ENCODE measurements at regions not wholly inside any gene's neighbourhood (a gene's known extent, or its start where the extent isn't known, plus 50 kb on each side); places are given as distances from the start of the nearest gene placed in this dataset.

GRCh38 chr1:60298290-60298689 lies 224.7 kb upstream of the C1orf87 start:
- no peak for TF ChIP-seq REST (IDR thresholded peaks at IDR 0.05)
- no peak for TF ChIP-seq CTCF (IDR thresholded peaks at IDR 0.05; ENCODE audit: low read depth, low read length, missing input control)
- no peak for TF ChIP-seq FOXA1 (IDR thresholded peaks at IDR 0.05)
- TF ChIP-seq ZBTB33 (IDR thresholded peaks at IDR 0.05), result no peak
- TF ChIP-seq MAX (IDR thresholded peaks at IDR 0.05), result no peak
- no peak for TF ChIP-seq YY1 (IDR thresholded peaks at IDR 0.05)
- no peak for TF ChIP-seq RAD21 (IDR thresholded peaks at IDR 0.05)
- no peak for TF ChIP-seq SP1 (IDR thresholded peaks at IDR 0.05)
- TF ChIP-seq TAF1 (conservative IDR thresholded peaks at IDR 0.05), result no peak
- no peak for TF ChIP-seq EGR1 (IDR thresholded peaks at IDR 0.05; ENCODE audit: low read depth in 2 of 2)
- no peak for TF ChIP-seq NR2F2 (IDR thresholded peaks at IDR 0.05)
